GM18498 (cell line): ENCODE measurements at regions not wholly inside any gene's neighbourhood (a gene's known extent, or its start where the extent isn't known, plus 50 kb on each side); places are given as distances from the start of the nearest gene placed in this dataset.

Experiments used
- ATAC-seq: cut with Tn5 transposase; IDR thresholded peaks from one replicate; pipeline ENCODE4 v1.9.1; 2021; ENCODE audit warnings: mild to moderate bottlenecking, moderate library complexity; ENCODE audit not compliant: unreplicated experiment

- ATAC-seq = no peak
Measured at GRCh38 chr3:124467980-124468902, 262.0 kb upstream of the UMPS start.

DNA sequence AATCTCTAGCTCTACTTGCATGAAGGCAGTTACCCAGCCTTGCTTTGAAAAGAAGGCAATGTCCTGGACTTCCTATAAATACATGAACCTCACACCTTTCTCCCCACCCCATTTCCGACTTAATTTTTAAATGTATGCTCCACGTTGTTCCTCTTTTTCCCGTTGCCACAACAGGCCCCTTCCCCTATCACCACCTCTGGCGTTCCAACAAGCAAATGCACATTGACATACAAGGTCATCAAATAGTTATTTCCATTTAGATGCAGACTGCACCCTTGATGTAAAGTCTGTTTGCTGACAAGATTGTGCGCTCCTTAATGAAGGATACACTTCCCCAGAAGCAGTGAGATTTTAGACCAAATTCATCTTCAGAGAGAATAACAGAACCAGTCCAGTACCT is 260.7 kb upstream of the UMPS start:
- ATAC-seq = no peak

GRCh38 chr3:124478830-124479229 is 251.4 kb upstream of the UMPS start:
- ATAC-seq = no peak

DNA sequence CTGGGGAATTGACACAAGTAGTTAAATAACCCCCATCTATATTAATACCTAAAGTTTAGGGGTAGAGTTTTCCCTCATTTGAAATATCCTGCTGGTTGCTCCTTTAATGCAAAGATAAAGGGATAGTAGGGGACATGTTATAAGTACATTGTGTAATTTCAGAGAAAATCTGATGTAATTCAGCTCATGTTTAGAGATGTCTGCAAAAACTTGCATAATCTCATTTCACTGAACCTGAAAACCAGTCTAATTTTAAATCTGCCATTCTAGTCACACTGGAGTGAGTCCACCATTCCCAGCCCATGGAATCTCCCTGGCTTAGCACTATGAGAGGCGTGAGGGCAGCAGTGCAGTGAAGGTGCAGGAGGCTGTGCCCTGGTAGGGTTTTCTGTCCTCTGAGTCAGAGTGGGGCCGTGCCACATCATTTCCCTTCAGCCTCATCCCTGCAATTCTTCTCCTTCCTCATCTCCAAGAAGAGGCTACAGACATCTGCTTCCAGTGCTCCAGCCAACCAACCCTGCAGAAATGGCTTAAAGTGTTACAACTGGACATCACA is 246.3 kb upstream of the UMPS start:
- no peak for ATAC-seq

DNA sequence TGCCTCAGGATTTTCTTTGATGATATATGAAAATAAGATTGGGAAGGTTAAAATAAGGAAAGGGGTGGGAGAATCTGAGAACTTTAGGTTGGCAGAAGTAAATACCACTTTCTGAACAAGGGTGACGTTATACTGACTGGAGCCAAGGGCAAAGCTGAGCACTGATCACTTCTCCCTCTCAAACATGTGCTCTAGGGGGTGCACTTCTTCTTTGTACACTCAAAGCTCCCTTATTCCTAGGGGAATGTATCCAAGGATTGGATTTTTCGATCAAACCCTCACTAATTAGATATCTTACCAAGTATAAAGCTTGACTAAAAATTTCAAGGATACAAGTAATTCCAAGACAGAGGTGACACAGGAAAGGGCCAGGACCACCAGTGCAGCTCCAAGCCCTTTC is 243.9 kb upstream of the UMPS start:
- ATAC-seq = no peak

DNA sequence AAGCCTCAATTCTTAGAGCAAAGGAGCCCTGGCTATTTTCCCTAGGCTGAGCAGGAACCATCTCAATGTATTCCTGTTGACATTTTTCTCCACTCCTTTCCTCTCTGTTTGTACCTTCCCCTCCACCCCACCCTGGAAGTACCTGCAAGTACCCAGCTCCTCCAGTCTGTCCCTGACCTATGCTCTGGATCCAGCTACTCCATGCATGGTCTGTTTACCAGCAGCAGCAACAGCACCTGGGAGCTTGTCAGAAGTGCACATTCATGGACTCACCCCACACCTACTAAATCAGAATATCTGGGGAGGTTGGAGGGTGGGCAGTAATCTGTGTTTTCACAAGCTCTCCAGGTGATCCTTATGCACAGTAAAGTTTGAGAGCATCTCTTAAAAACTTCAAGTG is 240.7 kb upstream of the UMPS start:
- no peak for ATAC-seq

DNA sequence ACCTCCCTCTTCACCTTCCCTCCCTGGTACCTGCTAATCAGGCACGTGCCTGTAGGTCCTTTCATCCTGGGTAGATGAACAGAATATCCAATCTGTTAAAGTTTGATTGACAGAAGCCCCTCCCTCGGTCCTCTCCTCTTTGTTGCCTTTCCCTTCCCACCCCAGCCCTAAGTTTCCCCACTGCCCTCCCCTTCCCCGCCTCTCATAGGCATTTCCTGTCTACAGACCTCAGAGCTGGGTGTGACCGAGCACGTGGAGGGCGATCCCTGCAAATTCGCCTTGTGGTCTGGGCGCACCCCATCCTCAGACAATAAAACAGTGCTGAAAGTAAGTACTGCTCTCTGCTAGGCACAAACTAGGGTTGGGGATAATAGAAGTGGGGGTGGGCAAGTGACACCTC is 239.2 kb upstream of the UMPS start:
- no peak for ATAC-seq

DNA sequence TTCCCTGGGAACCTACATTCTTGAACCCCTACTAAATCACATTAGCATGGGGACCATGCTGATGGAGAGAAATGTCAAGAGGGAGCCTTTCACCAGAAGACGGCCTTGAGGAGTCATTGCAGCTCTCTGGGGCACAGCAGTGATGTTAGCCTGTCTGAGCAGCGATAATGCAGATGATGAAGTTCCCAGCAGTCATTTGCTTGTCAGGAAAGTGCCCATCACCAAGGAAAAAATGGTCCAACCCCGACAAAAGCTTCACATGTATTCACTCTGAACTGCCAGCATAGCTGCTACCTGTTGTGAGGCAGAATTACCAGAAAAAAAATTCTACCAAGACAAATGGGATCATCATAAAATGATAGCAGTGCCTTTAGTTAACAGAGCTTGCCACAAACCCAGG is 238.4 kb upstream of the UMPS start:
- no peak for ATAC-seq

- no peak for ATAC-seq
Measured at GRCh38 chr3:124492824-124493223, 237.4 kb upstream of the UMPS start.

DNA sequence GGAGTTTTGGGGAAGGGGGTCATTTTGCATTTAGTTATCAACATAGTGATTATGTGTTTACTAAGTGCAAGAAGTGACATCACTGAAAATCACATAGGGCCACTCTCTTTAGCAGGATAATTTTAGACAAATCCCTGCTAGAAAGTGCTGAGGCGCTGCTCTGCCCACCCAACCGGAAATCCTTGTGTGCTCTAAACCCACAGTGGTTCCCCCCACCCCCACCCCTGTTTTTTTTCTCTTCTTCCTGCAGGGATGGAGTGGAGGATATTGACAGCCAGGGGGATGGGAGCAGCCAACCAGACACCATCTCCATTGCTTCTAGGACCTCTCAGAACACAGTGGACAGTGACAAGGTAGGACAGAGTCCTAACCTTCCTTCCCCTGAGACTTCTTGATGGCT is 234.2 kb upstream of the UMPS start:
- ATAC-seq = no peak

DNA sequence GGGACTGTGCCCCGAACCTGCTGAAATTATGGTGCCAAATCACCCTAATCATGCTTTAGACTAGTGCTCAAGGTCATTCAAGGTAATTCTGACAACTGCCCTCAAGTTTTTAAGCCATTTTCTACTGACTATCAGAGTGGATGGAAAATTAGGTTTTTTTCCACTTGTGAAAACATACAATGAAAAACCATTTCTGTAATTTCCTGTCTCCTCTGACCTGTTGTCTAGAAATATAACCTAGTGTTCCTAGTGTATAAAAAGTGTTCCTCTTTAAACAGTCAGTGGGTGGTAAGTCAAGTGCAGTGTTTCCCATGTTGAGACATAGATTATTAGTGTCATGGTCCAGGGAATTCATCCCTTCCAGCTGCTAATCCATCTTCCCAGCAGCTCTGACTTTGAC is 232.8 kb upstream of the UMPS start:
- no peak for ATAC-seq

- no peak for ATAC-seq
Measured at GRCh38 chr3:124498891-124499290, 231.4 kb upstream of the UMPS start.

DNA sequence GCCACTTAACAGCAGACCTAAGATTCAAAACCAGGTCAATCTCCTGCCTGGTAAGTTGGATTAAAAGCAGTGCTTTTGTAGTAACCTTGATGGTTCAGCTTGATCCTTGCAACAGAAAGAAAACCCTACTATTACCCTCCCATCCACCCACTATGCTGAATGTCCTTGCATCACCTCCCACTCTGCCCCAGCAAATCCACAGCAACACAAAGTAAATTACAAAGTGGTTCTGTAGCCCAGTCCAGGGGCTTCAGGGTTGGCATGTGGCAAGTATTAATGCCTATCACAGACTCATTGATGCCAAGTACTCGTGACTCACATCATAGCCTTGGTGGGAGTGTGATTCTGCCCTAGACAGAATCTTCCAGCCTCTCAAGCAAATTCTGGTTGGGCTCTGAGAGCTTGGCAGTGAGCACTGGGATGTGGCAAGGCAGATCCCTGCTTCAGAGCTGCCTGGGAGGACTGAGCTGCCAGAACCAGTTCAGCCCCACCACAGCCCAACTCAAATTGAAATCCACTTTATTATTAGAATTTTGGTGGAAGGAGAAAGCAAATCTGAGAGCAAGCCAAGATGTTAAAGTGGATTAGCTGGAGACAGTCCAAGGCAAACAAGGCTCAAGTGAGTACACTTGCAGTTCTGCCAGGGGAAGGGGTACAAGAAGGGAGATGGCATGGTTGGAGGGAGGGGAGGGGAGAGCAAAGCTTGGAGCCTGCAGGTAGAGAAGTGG is 225.8 kb upstream of the UMPS start:
- no peak for ATAC-seq

DNA sequence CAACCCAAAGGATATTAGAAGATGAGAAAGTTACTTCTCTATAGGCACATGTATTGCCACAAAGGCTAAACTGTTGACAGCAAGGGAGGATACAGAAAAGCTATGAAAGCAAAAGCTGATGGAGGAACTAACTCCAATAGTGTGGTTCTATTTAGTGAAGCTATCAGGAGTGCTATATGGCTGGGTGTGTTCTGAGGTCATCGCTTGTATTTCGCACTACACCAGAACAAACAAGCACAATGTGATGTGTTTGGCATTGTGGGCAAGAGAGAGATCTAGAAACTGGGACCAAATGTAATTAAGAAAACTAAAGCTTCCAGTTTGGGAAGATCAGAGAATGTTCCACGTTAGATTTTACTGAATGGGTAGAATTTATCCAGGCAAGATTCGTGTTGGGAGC is 220.4 kb upstream of the UMPS start:
- no peak for ATAC-seq

DNA sequence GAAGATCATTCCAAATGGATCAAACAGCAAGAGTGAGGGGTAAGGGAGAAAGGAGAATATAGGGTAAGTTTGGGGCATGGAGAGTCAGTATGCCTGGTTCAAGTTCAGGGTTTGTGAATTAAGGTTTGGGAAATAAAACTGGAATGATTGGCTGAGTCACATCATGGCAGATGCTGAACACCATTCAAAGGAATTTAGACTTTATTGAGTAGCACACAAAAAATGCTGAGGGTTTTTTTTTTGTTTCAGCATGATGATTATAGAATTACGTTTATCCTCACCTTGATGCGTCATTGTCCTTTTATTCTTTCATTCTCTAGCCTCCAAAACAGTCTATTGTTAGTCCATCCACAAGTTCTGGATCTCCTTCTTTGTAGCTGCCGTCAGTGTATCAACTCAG is 220.0 kb upstream of the UMPS start:
- ATAC-seq = no peak

DNA sequence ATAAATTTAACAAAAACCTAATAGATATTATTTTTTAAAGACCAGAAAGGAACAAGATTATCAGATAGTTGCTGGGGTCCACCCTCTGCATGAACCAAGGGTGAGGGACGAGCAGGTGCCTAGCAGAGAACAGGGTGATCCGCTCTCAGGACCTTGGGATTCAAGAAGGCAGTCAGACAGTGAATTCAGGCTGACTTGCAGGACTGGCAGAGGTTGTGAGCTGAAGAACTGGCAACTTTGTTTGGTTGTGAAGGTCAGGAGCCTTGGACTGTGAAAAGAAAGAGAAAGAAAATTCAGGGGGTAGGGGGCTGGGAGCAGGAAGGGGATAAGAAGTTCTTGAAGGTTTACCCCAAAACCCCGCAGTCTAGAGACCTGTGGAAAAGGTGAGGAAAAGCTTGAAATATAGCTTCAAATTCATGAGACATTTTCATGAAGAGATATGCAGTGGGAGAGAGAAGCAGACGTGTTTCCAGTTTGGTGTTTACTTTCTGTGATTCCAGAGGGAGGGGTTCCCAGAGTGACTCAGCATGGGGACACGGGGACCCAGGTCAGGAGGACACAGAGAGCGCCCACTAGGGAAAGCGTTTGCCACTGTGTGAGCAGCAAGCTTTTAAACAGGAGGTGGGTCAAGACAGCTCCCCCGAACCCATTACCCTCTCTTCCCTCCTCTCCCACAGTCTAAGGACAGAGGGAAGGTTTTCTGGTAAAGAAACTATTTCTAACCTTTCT is 217.2 kb upstream of the UMPS start:
- ATAC-seq = no peak

DNA sequence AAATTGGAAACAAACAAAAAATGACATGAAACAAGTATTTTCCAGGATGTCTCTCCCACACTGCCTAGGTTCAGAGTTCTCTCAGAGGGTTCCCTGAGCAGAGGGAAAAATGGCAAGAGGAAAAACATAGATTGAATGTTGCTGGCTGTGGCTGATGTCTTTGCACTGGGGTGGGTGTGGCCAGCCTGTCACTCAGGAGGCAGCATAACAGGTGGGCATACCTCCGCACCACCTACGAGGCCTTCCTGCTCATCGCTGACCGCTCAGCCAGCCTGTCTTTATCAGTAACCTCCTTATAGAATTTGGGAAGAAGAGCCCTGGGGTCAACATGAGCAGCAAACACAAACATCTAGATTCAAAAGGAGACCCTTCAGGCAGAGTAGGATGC is 216.6 kb upstream of the UMPS start:
- ATAC-seq = no peak

DNA sequence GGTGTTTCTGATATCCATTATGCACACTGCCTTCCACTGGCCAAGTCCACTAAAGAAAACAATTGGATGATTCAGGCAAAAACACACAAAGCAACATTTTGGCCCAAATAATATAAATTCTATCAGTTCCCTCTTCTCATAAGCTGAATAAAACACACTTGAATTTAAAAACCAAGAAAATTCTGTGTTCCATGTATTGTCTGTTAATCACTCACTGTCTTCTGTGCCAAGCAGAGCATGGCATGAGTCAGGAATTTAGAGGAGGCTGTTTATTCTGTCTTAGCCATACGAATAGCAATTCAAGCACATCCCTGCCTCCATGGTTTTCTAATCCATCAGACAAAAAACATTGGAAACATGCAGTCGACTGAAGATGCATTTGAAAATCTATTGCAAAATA is 215.6 kb upstream of the UMPS start:
- ATAC-seq = no peak

GRCh38 chr3:124516333-124516732 is 213.9 kb upstream of the UMPS start:
- ATAC-seq = no peak

DNA sequence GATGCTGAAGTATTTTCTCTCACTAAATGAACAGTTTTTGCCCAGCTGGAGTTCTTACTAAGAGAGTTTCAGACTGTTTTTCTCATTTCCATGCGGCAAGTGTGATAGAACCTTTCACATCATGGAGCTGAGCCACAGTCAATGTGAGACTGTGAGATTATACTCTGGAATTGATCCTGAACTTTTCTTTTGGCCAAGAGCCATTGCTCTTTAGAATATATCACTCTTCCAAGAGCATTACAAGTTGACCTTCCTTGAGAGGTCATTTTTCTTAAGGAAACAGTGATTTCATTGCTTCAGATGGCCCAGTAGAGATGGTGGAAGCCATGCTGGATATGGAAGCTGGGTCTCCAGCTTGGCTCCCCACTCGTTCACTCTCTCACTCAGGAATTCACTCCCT is 212.9 kb upstream of the UMPS start:
- no peak for ATAC-seq

DNA sequence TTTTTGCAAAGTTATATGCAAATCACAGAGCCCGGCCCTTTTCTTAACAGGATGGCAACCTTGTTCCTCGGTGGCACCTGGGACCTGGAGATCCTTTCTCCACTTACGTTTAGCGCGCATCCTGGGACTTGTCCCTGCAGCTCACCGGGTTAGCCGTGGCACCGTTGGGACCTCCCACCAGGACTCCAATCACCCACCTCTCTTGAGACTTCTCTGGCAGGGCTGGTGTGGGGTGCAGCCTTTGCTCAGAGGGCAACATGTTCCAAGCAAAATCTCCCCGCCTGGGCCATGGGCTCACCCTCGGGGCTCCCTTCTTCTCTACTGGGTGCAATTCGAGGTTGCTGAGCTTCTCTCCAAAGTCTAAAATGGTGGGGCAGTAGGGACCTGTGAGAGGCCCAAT is 211.9 kb upstream of the UMPS start:
- ATAC-seq = no peak
